ENCODE measurements at regions not wholly inside any gene's neighbourhood (a gene's known extent, or its start where the extent isn't known, plus 50 kb on each side); places are given as distances from the start of the nearest gene placed in this dataset.

GRCh38 chr13:57531256-57531655 lies 100.3 kb upstream of the PCDH17 start:
- Histone ChIP-seq H3K9me3 (ENCODE audit: insufficient read depth, low read length) (peaks cover 12% of the 10 kb centered on the region), H2AFZ (ENCODE audit: low read depth, low read length) (no peak overlapping the region), H3K36me3 (replicated peaks; ENCODE audit: low read depth, low read length) (peaks cover 2% of the 10 kb centered on the region), H3K4me1 (ENCODE audit: low read length) (no peaks in the 10 kb centered on the region), H3K79me2 (ENCODE audit: low read length) (no peaks in the 10 kb centered on the region), H3K4me3 (ENCODE audit: low read length) (no peak overlapping the region), H3K4me2 (ENCODE audit: low read length) (no peak overlapping the region), H4K20me1 (ENCODE audit: insufficient read depth, low read length) (no peaks in the 10 kb centered on the region), H3K9ac (ENCODE audit: low read length) (no peak overlapping the region), H3K27ac (ENCODE audit: low read length) (no peak overlapping the region), H3K27me3 (ENCODE audit: low read depth, low read length) (no peaks in the 10 kb centered on the region)
- no peak for TF ChIP-seq EZH2phosphoT487 (IDR thresholded peaks at IDR 0.05; ENCODE audit: low read depth)
- no peak for TF ChIP-seq CTCF (IDR thresholded peaks at IDR 0.05; ENCODE audit: low read depth, low read length)

- Histone ChIP-seq H3K4me2 (ENCODE audit: low read length) (no peak overlapping the region), H3K4me1 (ENCODE audit: low read length) (no peaks in the 10 kb centered on the region), H3K4me3 (ENCODE audit: low read length) (no peak overlapping the region), H3K27ac (ENCODE audit: low read length) (no peak overlapping the region), H3K9me3 (ENCODE audit: insufficient read depth, low read length) (no peaks in the 10 kb centered on the region), H3K27me3 (ENCODE audit: low read depth, low read length) (no peaks in the 10 kb centered on the region), H4K20me1 (ENCODE audit: insufficient read depth, low read length) (no peaks in the 10 kb centered on the region), H3K36me3 (replicated peaks; ENCODE audit: low read depth, low read length) (no peaks in the 10 kb centered on the region), H3K79me2 (ENCODE audit: low read length) (no peaks in the 10 kb centered on the region), H3K9ac (ENCODE audit: low read length) (no peak overlapping the region), H2AFZ (ENCODE audit: low read depth, low read length) (no peak overlapping the region)
- TF ChIP-seq CTCF (IDR thresholded peaks at IDR 0.05; ENCODE audit: low read depth, low read length) = no peak
- TF ChIP-seq EZH2phosphoT487 (IDR thresholded peaks at IDR 0.05; ENCODE audit: low read depth) = no peak
Measured at GRCh38 chr13:57546942-57547341, 84.6 kb upstream of the PCDH17 start.

- Histone ChIP-seq H3K4me3 (ENCODE audit: low read length) (no peak overlapping the region), H2AFZ (ENCODE audit: low read depth, low read length) (no peak overlapping the region), H3K9me3 (ENCODE audit: insufficient read depth, low read length) (no peaks in the 10 kb centered on the region), H3K36me3 (replicated peaks; ENCODE audit: low read depth, low read length) (no peaks in the 10 kb centered on the region), H3K79me2 (ENCODE audit: low read length) (no peaks in the 10 kb centered on the region), H3K4me1 (ENCODE audit: low read length) (no peaks in the 10 kb centered on the region), H3K9ac (ENCODE audit: low read length) (no peak overlapping the region), H3K27me3 (ENCODE audit: low read depth, low read length) (no peaks in the 10 kb centered on the region), H3K27ac (ENCODE audit: low read length) (no peak overlapping the region), H4K20me1 (ENCODE audit: insufficient read depth, low read length) (no peaks in the 10 kb centered on the region), H3K4me2 (ENCODE audit: low read length) (no peak overlapping the region)
- TF ChIP-seq CTCF (IDR thresholded peaks at IDR 0.05; ENCODE audit: low read depth, low read length) (no peak), EZH2phosphoT487 (IDR thresholded peaks at IDR 0.05; ENCODE audit: low read depth) (no peak)
Measured at GRCh38 chr13:57552437-57552836, 79.1 kb upstream of the PCDH17 start.

GRCh38 chr13:57553932-57554331 lies 77.6 kb upstream of the PCDH17 start:
- Histone ChIP-seq H2AFZ (ENCODE audit: low read depth, low read length) (no peak overlapping the region), H3K4me3 (ENCODE audit: low read length) (no peak overlapping the region), H4K20me1 (ENCODE audit: insufficient read depth, low read length) (no peaks in the 10 kb centered on the region), H3K4me1 (ENCODE audit: low read length) (no peaks in the 10 kb centered on the region), H3K36me3 (replicated peaks; ENCODE audit: low read depth, low read length) (no peaks in the 10 kb centered on the region), H3K4me2 (ENCODE audit: low read length) (no peak overlapping the region), H3K9ac (ENCODE audit: low read length) (no peak overlapping the region), H3K27ac (ENCODE audit: low read length) (no peak overlapping the region), H3K79me2 (ENCODE audit: low read length) (no peaks in the 10 kb centered on the region), H3K9me3 (ENCODE audit: insufficient read depth, low read length) (no peaks in the 10 kb centered on the region), H3K27me3 (ENCODE audit: low read depth, low read length) (no peaks in the 10 kb centered on the region)
- TF ChIP-seq CTCF (IDR thresholded peaks at IDR 0.05; ENCODE audit: low read depth, low read length) = no peak
- no peak for TF ChIP-seq EZH2phosphoT487 (IDR thresholded peaks at IDR 0.05; ENCODE audit: low read depth)

Measured in OCI-LY3 (cell line).